OCI-LY7 (cell line): ENCODE measurements at regions not wholly inside any gene's neighbourhood (a gene's known extent, or its start where the extent isn't known, plus 50 kb on each side); places are given as distances from the start of the nearest gene placed in this dataset.

Experiments used
- BruUV-seq: library from RNA; stranded (reverse); fragments of 400-500 nt; replicated peaks from 2 replicates; lab custom pipeline; 2021; lab: Mats Ljungman, UMichigan
- CTCF ChIA-PET: fragments of 300-600 bp; sonication (Branson Sonifier 250); formaldehyde crosslinking; loops from one replicate; lab custom pipeline; 2022; ENCODE audit warnings: antibody characterized with exemption; ENCODE audit not compliant: unreplicated experiment; lab: Charles Lee
- POLR2A ChIA-PET: fragments of 300-600 bp; sonication (Branson Sonifier 250); formaldehyde crosslinking; loops from one replicate; lab custom pipeline; 2022; ENCODE audit warnings: antibody characterized with exemption; lab: Charles Lee
- DNase-seq: peaks from one replicate; pipeline ENCODE4 v3.0.0-alpha.2; 2015; ENCODE audit warnings: low spot score
- H2AFZ ChIP-seq: fragments of 200-600 bp; sonication (generic), shearing (Covaris generic); 2 replicates; pipeline ENCODE4 v1.6.1; 2014; ENCODE audit warnings: mild to moderate bottlenecking, antibody characterized with exemption, low read length, moderate library complexity
- H3K27ac ChIP-seq: fragments of 200-600 bp; sonication (generic); 2 replicates; pipeline ENCODE4 v1.5.1; 2014; ENCODE audit warnings: mixed run types, low read depth, mild to moderate bottlenecking, moderate library complexity, low read length, inconsistent platforms; ENCODE audit not compliant: poor library complexity, severe bottlenecking
- H3K36me3 ChIP-seq: fragments of 200-600 bp; sonication (generic); 2 replicates; pipeline ENCODE4 v1.6.1; 2014; ENCODE audit warnings: mild to moderate bottlenecking, antibody characterized with exemption, low read length, moderate library complexity, mixed read lengths; ENCODE audit not compliant: insufficient read depth
- H3K4me1 ChIP-seq: fragments of 200-600 bp; sonication (generic); 2 replicates; pipeline ENCODE4 v1.5.1; 2014; ENCODE audit warnings: mild to moderate bottlenecking, low read length; ENCODE audit not compliant: insufficient read depth, poor library complexity, severe bottlenecking
- H3K4me2 ChIP-seq: fragments of 200-600 bp; sonication (generic); 2 replicates; pipeline ENCODE4 v1.6.1; 2014; ENCODE audit warnings: mild to moderate bottlenecking, low read length
- H3K4me3 ChIP-seq: fragments of 200-600 bp; sonication (generic); 2 replicates; pipeline ENCODE4 v1.5.1; 2014; ENCODE audit warnings: mild to moderate bottlenecking, low read depth, low read length; ENCODE audit not compliant: poor library complexity, severe bottlenecking
- H3K79me2 ChIP-seq: fragments of 200-600 bp; sonication (generic); 2 replicates; pipeline ENCODE4 v1.6.1; 2016; ENCODE audit warnings: low read depth, mild to moderate bottlenecking, low read length, moderate library complexity, mixed read lengths; ENCODE audit not compliant: insufficient read depth
- H3K9me2 ChIP-seq: fragments of 200-600 bp; sonication (generic); 2 replicates; pipeline ENCODE4 v1.6.1; 2016; ENCODE audit warnings: mild to moderate bottlenecking, low read length, mixed read lengths; ENCODE audit not compliant: insufficient read depth
- H3K9me3 ChIP-seq: fragments of 200-600 bp; sonication (generic); 2 replicates; pipeline ENCODE4 v1.6.1; 2014; ENCODE audit warnings: mild to moderate bottlenecking, mixed run types, low read length, mixed read lengths
- H4K20me1 ChIP-seq: fragments of 200-600 bp; sonication (generic); 2 replicates; pipeline ENCODE4 v1.6.1; 2014; ENCODE audit warnings: mild to moderate bottlenecking, antibody characterized with exemption, low read length, moderate library complexity, mixed read lengths; ENCODE audit not compliant: insufficient read depth
- EZH2phosphoT487 ChIP-seq: fragments of 200-600 bp; sonication (generic); IDR thresholded peaks from 2 replicates; pipeline ENCODE4 v1.6.1; 2018; ENCODE audit warnings: low read depth, borderline replicate concordance, mild to moderate bottlenecking, mixed run types, antibody characterized with exemption, low read length, moderate library complexity, mixed read lengths
- intact Hi-C: fragments of 100-400 bp; cut with micrococcal nuclease; formaldehyde crosslinking; loops from one replicate; pipeline ENCODE4 v1.10.0; 2022; ENCODE audit not compliant: unreplicated experiment
- TF ChIP-seq, protein P1 (sequence below): fragments of 200-600 bp; sonication (generic); conservative IDR thresholded peaks from 2 replicates; pipeline ENCODE4 v1.5.1; 2014; ENCODE audit warnings: mild to moderate bottlenecking, antibody characterized with exemption, low read length, moderate library complexity, mixed read lengths

- Histone ChIP-seq H3K36me3 (no peaks in the 10 kb centered on the region), H2AFZ (no peak overlapping the region), H3K4me1 (peaks cover 15% of the 10 kb centered on the region), H3K9me3 (no peaks in the 10 kb centered on the region), H3K27ac (no peak overlapping the region), H3K9me2 (no peaks in the 10 kb centered on the region), H3K4me3 (no peak overlapping the region), H3K79me2 (no peaks in the 10 kb centered on the region), H4K20me1 (no peaks in the 10 kb centered on the region), H3K4me2 (no peak overlapping the region)
- no TSS peak for BruUV-seq
- ChIA-PET POLR2A (interaction anchor here (0.6 to 2.1 kb wide), 2 partner anchors 8 to 496 kb away, joined by 3 to 9 read pairs; no protein-coding TSS in a partner anchor), CTCF (no interaction called here)
- TF ChIP-seq EZH2phosphoT487: no peak
- TF ChIP-seq, protein P1, sequence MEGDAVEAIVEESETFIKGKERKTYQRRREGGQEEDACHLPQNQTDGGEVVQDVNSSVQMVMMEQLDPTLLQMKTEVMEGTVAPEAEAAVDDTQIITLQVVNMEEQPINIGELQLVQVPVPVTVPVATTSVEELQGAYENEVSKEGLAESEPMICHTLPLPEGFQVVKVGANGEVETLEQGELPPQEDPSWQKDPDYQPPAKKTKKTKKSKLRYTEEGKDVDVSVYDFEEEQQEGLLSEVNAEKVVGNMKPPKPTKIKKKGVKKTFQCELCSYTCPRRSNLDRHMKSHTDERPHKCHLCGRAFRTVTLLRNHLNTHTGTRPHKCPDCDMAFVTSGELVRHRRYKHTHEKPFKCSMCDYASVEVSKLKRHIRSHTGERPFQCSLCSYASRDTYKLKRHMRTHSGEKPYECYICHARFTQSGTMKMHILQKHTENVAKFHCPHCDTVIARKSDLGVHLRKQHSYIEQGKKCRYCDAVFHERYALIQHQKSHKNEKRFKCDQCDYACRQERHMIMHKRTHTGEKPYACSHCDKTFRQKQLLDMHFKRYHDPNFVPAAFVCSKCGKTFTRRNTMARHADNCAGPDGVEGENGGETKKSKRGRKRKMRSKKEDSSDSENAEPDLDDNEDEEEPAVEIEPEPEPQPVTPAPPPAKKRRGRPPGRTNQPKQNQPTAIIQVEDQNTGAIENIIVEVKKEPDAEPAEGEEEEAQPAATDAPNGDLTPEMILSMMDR: no peak
- DNase-seq: no peak
- intact Hi-C loops: no loop called here
Measured at GRCh38 chr6:163768905-163769304, 354.4 kb downstream of the QKI start.

GRCh38 chr6:163766936-163767335 lies 352.4 kb downstream of the QKI start:
- Histone ChIP-seq H3K79me2 (no peaks in the 10 kb centered on the region), H4K20me1 (no peaks in the 10 kb centered on the region), H3K9me3 (no peaks in the 10 kb centered on the region), H3K4me1 (peaks cover 16% of the 10 kb centered on the region), H3K36me3 (no peaks in the 10 kb centered on the region), H3K27ac (no peak overlapping the region), H3K4me2 (no peak overlapping the region), H2AFZ (no peak overlapping the region), H3K9me2 (no peaks in the 10 kb centered on the region), H3K4me3 (no peak overlapping the region)
- DNase-seq: no peak
- POLR2A ChIA-PET: interaction anchor here (0.6 to 2.2 kb wide), 3 partner anchors 10 to 23 kb away, joined by 3 to 9 read pairs (median 9); no protein-coding TSS in a partner anchor
- CTCF ChIA-PET: interaction anchor here (0.6 kb wide), 1 partner anchor 11 kb away, joined by 3 read pairs; no protein-coding TSS in a partner anchor
- no TSS peak for BruUV-seq
- intact Hi-C loops: no loop called here
- no peak for TF ChIP-seq EZH2phosphoT487
- TF ChIP-seq, protein P1: no peak

DNA sequence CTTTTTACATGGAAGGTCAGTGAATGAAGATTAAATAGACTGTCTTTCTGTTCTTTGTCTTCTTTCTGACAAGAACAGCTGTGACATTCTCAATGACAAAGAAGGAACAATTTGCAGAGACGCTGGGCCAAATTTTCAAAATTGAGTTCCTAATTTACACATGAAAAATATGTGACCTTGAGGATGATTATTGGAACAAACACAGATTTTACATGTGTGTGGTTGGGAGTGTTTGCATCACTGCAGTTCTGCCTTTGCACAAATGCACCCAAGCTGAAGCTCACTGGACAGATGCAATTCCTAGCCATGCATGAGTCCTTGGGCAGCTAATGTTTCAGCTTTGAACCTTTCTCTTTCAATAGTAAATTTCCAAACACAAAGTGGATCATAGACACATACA lies 350.8 kb downstream of the QKI start:
- intact Hi-C loops: no loop called here
- H2AFZ ChIP-seq: peak overlapping the region; percentile 67; the same call in 1 of the 2 replicates
- CTCF ChIA-PET: interaction anchor here (1.3 kb wide), 1 partner anchor 12 kb away, joined by 3 read pairs; no protein-coding TSS in a partner anchor
- no peaks in the 10 kb centered on the region for H3K9me3 ChIP-seq
- DNase-seq: no peak
- TF ChIP-seq, protein P1: no peak
- TF ChIP-seq EZH2phosphoT487: no peak
- POLR2A ChIA-PET: interaction anchor here (0.6 to 1.0 kb wide), 2 partner anchors 17 to 99 kb away, joined by 3 to 4 read pairs; no protein-coding TSS in a partner anchor
- no peak overlapping the region for H3K4me3 ChIP-seq
- BruUV-seq: no TSS peak
- no peaks in the 10 kb centered on the region for H3K36me3 ChIP-seq
- peaks cover 20% of the 10 kb centered on the region for H3K4me1 ChIP-seq
- H3K4me2 ChIP-seq: 0 out of 2 replicates have a peak overlapping the region, but pooled peaks have one; percentile 36
- no peak overlapping the region for H3K27ac ChIP-seq
- no peaks in the 10 kb centered on the region for H3K79me2 ChIP-seq
- H3K9me2 ChIP-seq: no peaks in the 10 kb centered on the region
- H4K20me1 ChIP-seq: no peaks in the 10 kb centered on the region
